Fibroblast of lung (primary cell): ENCODE measurements at regions not wholly inside any gene's neighbourhood (a gene's known extent, or its start where the extent isn't known, plus 50 kb on each side); places are given as distances from the start of the nearest gene placed in this dataset.

Experiments used
- CTCF ChIP-seq, 2 donors: IDR thresholded peaks in 1 of 2; conservative IDR thresholded peaks in 1 of 2; 1 replicate in 1 of 2; 2 replicates in 1 of 2; pipeline ENCODE4 v1.5.1; 2011 to 2012; ENCODE audit warnings: low read length in 2 of 2, control low read depth in 1 of 2, inconsistent platforms in 1 of 2, low read depth in 1 of 2, mild to moderate bottlenecking in 1 of 2
- EZH2 ChIP-seq: IDR thresholded peaks from 2 replicates; pipeline ENCODE4 v1.5.1; 2012; ENCODE audit warnings: low read length, control low read depth, mild to moderate bottlenecking; ENCODE audit errors: missing control alignments

GRCh38 chr13:100899720-100900316 lies 225.2 kb upstream of the TMTC4 start:
- TF ChIP-seq CTCF (conservative IDR thresholded peaks at IDR 0.05 in 1 of 2, IDR thresholded peaks at IDR 0.05 in 1 of 2; ENCODE audit: low read depth in 1 of 2, low read length in 2 of 2) (no peak), EZH2 (no peak)
